ENCODE measurements at regions not wholly inside any gene's neighbourhood (a gene's known extent, or its start where the extent isn't known, plus 50 kb on each side); places are given as distances from the start of the nearest gene placed in this dataset.

DNA sequence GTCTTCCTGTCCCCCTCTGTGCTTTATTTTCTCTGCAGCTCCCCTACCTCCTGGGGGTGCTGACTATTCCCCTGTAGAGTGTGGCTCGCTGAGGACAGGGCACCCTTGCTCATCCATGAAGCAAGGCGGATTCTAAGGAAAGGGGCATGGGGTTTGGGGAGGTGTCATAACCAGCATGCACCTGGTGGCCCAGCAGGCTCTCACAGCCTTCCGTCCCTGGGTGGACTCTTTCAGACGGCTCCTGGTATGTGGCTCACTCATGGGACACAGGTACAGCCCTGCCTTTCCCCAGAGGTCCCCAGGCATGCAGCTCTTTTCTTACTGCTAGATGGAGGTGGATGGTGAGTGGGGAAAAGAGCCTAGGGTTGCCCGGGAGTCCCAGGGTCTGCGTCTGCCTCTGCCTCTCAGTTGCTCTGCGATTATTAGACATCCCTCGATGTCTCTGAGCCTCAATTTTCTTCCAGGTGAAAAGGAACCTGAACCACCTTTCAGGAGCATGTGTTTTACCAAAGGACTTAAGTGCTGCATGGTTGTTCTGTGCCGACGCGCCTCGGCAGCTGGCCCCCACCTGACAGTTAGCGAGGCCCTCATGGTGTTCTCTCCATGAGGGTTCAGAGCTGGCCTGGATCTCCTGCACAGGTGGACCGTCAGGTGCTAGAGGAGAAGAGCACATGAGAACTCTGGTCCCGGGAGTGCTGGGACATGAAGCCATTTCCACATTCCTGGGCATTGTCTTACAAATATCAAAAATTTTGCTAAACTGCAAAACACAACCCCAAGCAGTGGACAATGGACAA, 172.5 kb upstream of the SHH start:
- H3K27me3 Mint-ChIP-seq (ENCODE audit: insufficient read depth, unreplicated experiment), result peaks cover 40% of the 10 kb centered on the region
- H3K4me3 Mint-ChIP-seq (ENCODE audit: unreplicated experiment), result no peak overlapping the region
- TF ChIP-seq, protein P1, sequence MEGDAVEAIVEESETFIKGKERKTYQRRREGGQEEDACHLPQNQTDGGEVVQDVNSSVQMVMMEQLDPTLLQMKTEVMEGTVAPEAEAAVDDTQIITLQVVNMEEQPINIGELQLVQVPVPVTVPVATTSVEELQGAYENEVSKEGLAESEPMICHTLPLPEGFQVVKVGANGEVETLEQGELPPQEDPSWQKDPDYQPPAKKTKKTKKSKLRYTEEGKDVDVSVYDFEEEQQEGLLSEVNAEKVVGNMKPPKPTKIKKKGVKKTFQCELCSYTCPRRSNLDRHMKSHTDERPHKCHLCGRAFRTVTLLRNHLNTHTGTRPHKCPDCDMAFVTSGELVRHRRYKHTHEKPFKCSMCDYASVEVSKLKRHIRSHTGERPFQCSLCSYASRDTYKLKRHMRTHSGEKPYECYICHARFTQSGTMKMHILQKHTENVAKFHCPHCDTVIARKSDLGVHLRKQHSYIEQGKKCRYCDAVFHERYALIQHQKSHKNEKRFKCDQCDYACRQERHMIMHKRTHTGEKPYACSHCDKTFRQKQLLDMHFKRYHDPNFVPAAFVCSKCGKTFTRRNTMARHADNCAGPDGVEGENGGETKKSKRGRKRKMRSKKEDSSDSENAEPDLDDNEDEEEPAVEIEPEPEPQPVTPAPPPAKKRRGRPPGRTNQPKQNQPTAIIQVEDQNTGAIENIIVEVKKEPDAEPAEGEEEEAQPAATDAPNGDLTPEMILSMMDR (IDR thresholded peaks at IDR 0.05; ENCODE audit: unreplicated experiment), result no peak
- no peak for DNase-seq (ENCODE audit: unreplicated experiment)
- ChIA-PET CTCF (no interaction called here), POLR2A (no interaction called here)
- H3K36me3 Mint-ChIP-seq (ENCODE audit: insufficient read depth, unreplicated experiment), result no peaks in the 10 kb centered on the region
- intact Hi-C loops (cut with micrococcal nuclease), result no loop called here
- no peak overlapping the region for H3K27ac Mint-ChIP-seq (ENCODE audit: low read depth, unreplicated experiment)
- no TSS peak for BruUV-seq (replicated peaks)
- no peaks in the 10 kb centered on the region for H3K4me1 Mint-ChIP-seq (ENCODE audit: insufficient read depth, unreplicated experiment)
- H3K9me3 Mint-ChIP-seq (ENCODE audit: unreplicated experiment), result peaks cover 9% of the 10 kb centered on the region

DNA sequence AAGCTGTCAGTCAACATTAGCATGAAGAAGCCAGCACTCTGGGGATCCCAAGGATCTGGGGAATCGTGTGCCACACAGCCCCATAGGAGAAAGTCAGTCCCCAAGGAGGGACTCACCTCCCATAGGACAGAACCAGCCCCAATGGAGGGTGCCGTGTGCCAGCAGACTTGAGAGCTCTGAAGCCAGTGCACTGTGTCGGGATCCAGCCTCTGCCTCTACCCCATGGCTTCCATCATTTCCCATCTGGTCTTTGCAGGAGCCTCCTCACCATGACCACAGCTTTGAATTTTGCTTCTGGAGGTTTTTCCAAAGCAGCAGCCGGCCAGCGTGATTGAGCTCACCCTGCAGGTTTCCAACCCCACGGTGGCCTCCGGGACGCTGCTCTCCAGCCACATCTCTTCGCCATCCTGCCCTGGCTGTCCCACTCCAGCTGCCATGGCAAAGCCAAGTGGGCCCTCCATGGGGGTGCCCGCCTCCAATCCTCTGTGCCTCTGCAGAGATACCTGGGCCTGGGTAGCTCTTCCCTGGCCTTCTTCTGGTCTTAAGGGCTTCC, 171.8 kb upstream of the SHH start:
- POLR2A ChIA-PET, result interaction anchor here (0.6 kb wide), 1 partner anchor 13 kb away, joined by 3 read pairs; no protein-coding TSS in a partner anchor

DNA sequence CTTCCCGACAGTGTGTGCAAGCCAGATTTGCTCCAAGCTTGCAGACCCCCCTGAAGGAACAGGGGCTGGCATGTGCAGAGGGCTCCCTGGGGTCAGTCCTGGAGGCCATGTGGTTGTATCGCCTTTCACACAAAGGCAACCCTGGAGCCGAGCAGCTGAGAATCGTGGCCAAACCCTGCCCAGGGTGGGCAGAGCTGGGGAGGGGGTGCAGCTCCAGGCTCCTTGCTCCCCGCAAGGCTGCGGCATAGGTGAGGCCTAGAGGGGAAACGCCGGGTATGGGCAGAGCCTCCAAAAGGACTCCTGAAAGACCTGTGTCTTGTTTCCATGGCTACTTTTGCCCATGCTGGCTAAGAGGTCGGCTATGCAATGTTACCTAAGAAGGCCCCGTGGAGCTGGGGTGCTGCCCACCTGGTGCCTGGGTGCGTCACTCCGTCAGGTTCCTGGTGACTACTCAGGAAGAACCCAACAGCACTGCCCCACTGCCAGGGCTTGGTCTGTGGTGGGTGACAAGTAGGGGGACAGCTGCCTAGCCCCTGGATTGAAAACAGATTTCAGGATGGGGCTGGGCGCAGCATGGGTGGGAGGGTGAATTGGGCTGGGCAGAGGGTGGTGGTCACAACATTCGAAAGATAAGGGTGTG, 171.0 kb upstream of the SHH start:
- no peak for DNase-seq (ENCODE audit: unreplicated experiment)
- Mint-ChIP-seq H3K36me3 (ENCODE audit: insufficient read depth, unreplicated experiment) (no peaks in the 10 kb centered on the region), H3K4me1 (ENCODE audit: insufficient read depth, unreplicated experiment) (no peaks in the 10 kb centered on the region), H3K27ac (ENCODE audit: low read depth, unreplicated experiment) (no peak overlapping the region), H3K9me3 (ENCODE audit: unreplicated experiment) (peaks cover 9% of the 10 kb centered on the region), H3K27me3 (ENCODE audit: insufficient read depth, unreplicated experiment) (peaks cover 55% of the 10 kb centered on the region), H3K4me3 (ENCODE audit: unreplicated experiment) (no peak overlapping the region)
- intact Hi-C loops (cut with micrococcal nuclease), result no loop called here
- BruUV-seq (replicated peaks), result no TSS peak
- ChIA-PET CTCF (no interaction called here), POLR2A (interaction anchor here (0.6 kb wide), 1 partner anchor 12 kb away, joined by 3 read pairs; no protein-coding TSS in a partner anchor)
- TF ChIP-seq, protein P1 (IDR thresholded peaks at IDR 0.05; ENCODE audit: unreplicated experiment), result no peak

More for the DNA sequence above, 171.8 kb upstream of the SHH start:
- Mint-ChIP-seq H3K36me3 (ENCODE audit: insufficient read depth, unreplicated experiment) (no peaks in the 10 kb centered on the region), H3K4me3 (ENCODE audit: unreplicated experiment) (no peak overlapping the region), H3K27ac (ENCODE audit: low read depth, unreplicated experiment) (no peak overlapping the region), H3K27me3 (ENCODE audit: insufficient read depth, unreplicated experiment) (peaks cover 47% of the 10 kb centered on the region), H3K4me1 (ENCODE audit: insufficient read depth, unreplicated experiment) (no peaks in the 10 kb centered on the region), H3K9me3 (ENCODE audit: unreplicated experiment) (peaks cover 9% of the 10 kb centered on the region)
- intact Hi-C loops (cut with micrococcal nuclease), result no loop called here
- DNase-seq (ENCODE audit: unreplicated experiment), result no peak
- TF ChIP-seq, protein P1 (IDR thresholded peaks at IDR 0.05; ENCODE audit: unreplicated experiment), result no peak
- BruUV-seq (replicated peaks), result no TSS peak
- CTCF ChIA-PET, result no interaction called here

DNA sequence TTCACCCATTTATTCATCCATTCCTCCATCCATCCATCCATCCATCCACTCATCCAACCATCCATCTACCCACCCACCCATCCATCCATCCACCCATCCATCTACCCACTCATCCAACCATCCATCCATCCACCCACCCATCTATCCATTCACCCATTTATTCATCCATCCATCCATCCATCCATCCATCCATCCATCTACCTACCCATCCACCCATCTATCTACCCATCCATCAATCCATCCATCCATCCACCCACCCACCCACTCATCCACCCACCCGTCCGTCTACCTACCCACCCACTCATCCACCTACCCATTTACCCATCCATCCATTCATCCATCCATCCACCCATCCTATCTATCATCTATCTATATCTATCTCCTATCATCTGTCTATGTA, 169.4 kb upstream of the SHH start:
- ChIA-PET POLR2A (no interaction called here), CTCF (no interaction called here)
- no TSS peak for BruUV-seq (replicated peaks)
- TF ChIP-seq, protein P1 (IDR thresholded peaks at IDR 0.05; ENCODE audit: unreplicated experiment), result no peak
- Mint-ChIP-seq H3K9me3 (ENCODE audit: unreplicated experiment) (peaks cover 9% of the 10 kb centered on the region), H3K27ac (ENCODE audit: low read depth, unreplicated experiment) (no peak overlapping the region), H3K4me3 (ENCODE audit: unreplicated experiment) (no peak overlapping the region), H3K4me1 (ENCODE audit: insufficient read depth, unreplicated experiment) (no peaks in the 10 kb centered on the region), H3K27me3 (ENCODE audit: insufficient read depth, unreplicated experiment) (peaks cover 71% of the 10 kb centered on the region), H3K36me3 (ENCODE audit: insufficient read depth, unreplicated experiment) (no peaks in the 10 kb centered on the region)
- no peak for DNase-seq (ENCODE audit: unreplicated experiment)
- intact Hi-C loops (cut with micrococcal nuclease), result no loop called here

Measured in MCF 10A (cell line).